K562 (cell line): ENCODE measurements at regions not wholly inside any gene's neighbourhood (a gene's known extent, or its start where the extent isn't known, plus 50 kb on each side); places are given as distances from the start of the nearest gene placed in this dataset.

Source experiments
- ATAC-seq: fragments of 200-7000 bp; cut with Tn5 transposase; 3 replicates; pipeline ENCODE4 v1.9.1; 2020; ENCODE audit warnings: moderate library complexity
- BruUV-seq: library from RNA; stranded (reverse); fragments of 400-500 nt; replicated peaks from 2 replicates; lab custom pipeline; 2021; lab: Mats Ljungman, UMichigan
- CTCF ChIA-PET: fragments of 300-600 bp; formaldehyde crosslinking; extraction: SDS; loops from one replicate; lab custom pipeline; 2021; ENCODE audit warnings: low intra/inter-chr PET ratio; lab: Yijun Ruan, JAX
- POLR2A ChIA-PET: fragments of 300-600, 350-650 bp; sonication (Branson Sonifier 250); formaldehyde crosslinking; extraction: SDS; loops from one replicate; lab custom pipeline; 2021; ENCODE audit warnings: antibody characterized with exemption, inconsistent platforms; lab: Yijun Ruan, JAX
- DNase-seq, 4 experiments: peaks; one replicate each; pipeline versions ENCODE4 v3.0.0 to v3.0.0-alpha.2; 2011 to 2018; ENCODE audit warnings: low spot score in 3 of 4, mixed read lengths in 3 of 4; ENCODE audit errors: extremely low read depth in 1 of 4
- FAIRE-seq: peaks from 2 replicates; lab custom pipeline; 2011; peaks lifted over from hg19 to GRCh38; lab: Jason Lieb, UNC
- H2AFZ ChIP-seq: 2 replicates; pipeline ENCODE4 v1.6.0; 2011; ENCODE audit warnings: low read depth, low read length, control low read depth, inconsistent platforms
- H3K27ac ChIP-seq: fragments of 200-600 bp; 3 replicates; pipeline ENCODE4 v1.8.0; 2011; ENCODE audit warnings: low read depth, mild to moderate bottlenecking, control low read depth, inconsistent platforms, low read length, moderate library complexity, mixed read lengths; ENCODE audit errors: extremely low read depth
- H3K27me3 ChIP-seq, 2 experiments: fragments of 300-600 bp in 1 of 2; 2 replicates in 1 of 2; 3 replicates in 1 of 2; pipeline versions ENCODE4 v1.6.0 to v1.8.0; 2011; ENCODE audit warnings: inconsistent platforms in 2 of 2, low read length in 2 of 2, mild to moderate bottlenecking in 1 of 2, mixed read lengths in 1 of 2, moderate library complexity in 1 of 2; ENCODE audit not compliant: control insufficient read depth in 2 of 2, insufficient read depth in 2 of 2
- H3K36me3 ChIP-seq: fragments of 300-600 bp; 3 replicates; pipeline ENCODE4 v1.8.0; 2011; ENCODE audit warnings: mild to moderate bottlenecking, low read length, inconsistent platforms; ENCODE audit not compliant: control insufficient read depth, insufficient read depth
- H3K4me1 ChIP-seq, 2 experiments: fragments of 200-600 bp in 1 of 2; replicated peaks in 1 of 2; 2 replicates in 1 of 2; 3 replicates in 1 of 2; pipeline versions ENCODE4 v1.5.1 to v1.8.0; 2011; ENCODE audit warnings: inconsistent platforms in 2 of 2, low read length in 2 of 2, mild to moderate bottlenecking in 1 of 2, mixed read lengths in 1 of 2, moderate library complexity in 1 of 2; ENCODE audit not compliant: control insufficient read depth in 2 of 2, insufficient read depth in 2 of 2
- H3K4me2 ChIP-seq: 2 replicates; pipeline ENCODE4 v1.6.1; 2011; ENCODE audit warnings: low read length, control low read depth, inconsistent platforms, mixed read lengths; ENCODE audit not compliant: insufficient read depth
- H3K4me3 ChIP-seq: fragments of 200-600 bp; sonication (generic), shearing (Covaris generic); 2 replicates; pipeline ENCODE4 v1.5.1; 2016; ENCODE audit warnings: control low read depth, inconsistent platforms
- H3K79me2 ChIP-seq: fragments of 200-600 bp; 3 replicates; pipeline ENCODE4 v1.8.0; 2011; ENCODE audit warnings: low read length, inconsistent platforms; ENCODE audit not compliant: control insufficient read depth, insufficient read depth
- H3K9ac ChIP-seq, 2 experiments: 2 replicates each; pipeline versions ENCODE4 v1.6.0 to v1.6.1; 2011; ENCODE audit warnings: low read depth in 2 of 2, low read length in 2 of 2, control low read depth in 1 of 2, inconsistent platforms in 1 of 2, mild to moderate bottlenecking in 1 of 2, mixed read lengths in 1 of 2; ENCODE audit not compliant: insufficient read depth in 1 of 2
- H3K9me1 ChIP-seq: one replicate; pipeline ENCODE4 v1.6.0; 2011; ENCODE audit warnings: inconsistent platforms, mild to moderate bottlenecking, low read length, moderate library complexity; ENCODE audit not compliant: control insufficient read depth, insufficient read depth
- H3K9me3 ChIP-seq: replicated peaks from 2 replicates; pipeline ENCODE4 v1.5.1; 2011; ENCODE audit warnings: low read depth, low read length, inconsistent platforms; ENCODE audit not compliant: control insufficient read depth, insufficient read depth
- H4K20me1 ChIP-seq: replicated peaks from 2 replicates; pipeline ENCODE4 v1.6.1; 2011; ENCODE audit warnings: low read length, inconsistent platforms, mixed read lengths; ENCODE audit not compliant: control insufficient read depth, insufficient read depth
- E4F1 ChIP-seq: fragments of 250-450 bp; sonication (Bioruptor Pico); IDR thresholded peaks from 2 replicates; pipeline ENCODE4 v1.5.0; 2021; ENCODE audit warnings: mild to moderate bottlenecking, borderline replicate concordance
- ETV5 ChIP-seq: sonication (generic); formaldehyde crosslinking; IDR thresholded peaks from 2 replicates; pipeline ENCODE4 v1.4.0; 2020; ENCODE audit warnings: low read depth, mild to moderate bottlenecking, missing genetic modification reagents
- HMG20B ChIP-seq: fragments of 250-450 bp; sonication (Bioruptor Pico); IDR thresholded peaks from 2 replicates; pipeline ENCODE4 v1.5.0; 2021; ENCODE audit warnings: mild to moderate bottlenecking
- KDM2B ChIP-seq: fragments of 250-450 bp; sonication (Bioruptor Pico); IDR thresholded peaks from 2 replicates; pipeline ENCODE4 v1.8.0; 2021; ENCODE audit warnings: mild to moderate bottlenecking, moderate library complexity
- KDM4B ChIP-seq, 2 experiments: fragments of 450-650 bp in 1 of 2; sonication (generic) in 1 of 2; IDR thresholded peaks; 2 replicates each; pipeline ENCODE4 v1.6.1; 2016 to 2017; ENCODE audit warnings: borderline replicate concordance in 2 of 2, antibody characterized with exemption in 1 of 2, low read depth in 1 of 2, mild to moderate bottlenecking in 1 of 2
- MCM2 ChIP-seq: fragments of 450-650 bp; IDR thresholded peaks from 2 replicates; pipeline ENCODE4 v1.6.1; 2017; ENCODE audit warnings: low read depth, mild to moderate bottlenecking
- REST ChIP-seq, 2 experiments: fragments of 450-650 bp; formaldehyde crosslinking in 1 of 2; IDR thresholded peaks; 2 replicates each; pipeline versions ENCODE4 v1.4.0 to v1.6.1; 2014 to 2020; ENCODE audit warnings: mild to moderate bottlenecking in 2 of 2, borderline replicate concordance in 1 of 2, low read depth in 1 of 2
- SNIP1 ChIP-seq: fragments of 450-650 bp; IDR thresholded peaks from 2 replicates; pipeline ENCODE4 v1.7.1; 2017; ENCODE audit warnings: low read depth, mild to moderate bottlenecking
- ZNF408 ChIP-seq: fragments of 250-450 bp; sonication (Bioruptor Pico); IDR thresholded peaks from 2 replicates; pipeline ENCODE4 v1.4.0; 2020; ENCODE audit warnings: low read depth, mild to moderate bottlenecking, moderate library complexity
- WGBS: fragments of 100-300 bp; shearing (Covaris generic); methylation state at CpG from one replicate; pipeline ENCODE4 v1.1.6; 2016; ENCODE audit warnings: low coverage, mixed read lengths; ENCODE audit not compliant: insufficient coverage; ENCODE audit errors: missing lambda C conversion rate; 5-methylcytosine and 5-hydroxymethylcytosine counted together
- in situ Hi-C: fragments of 300-500 bp; cut with MboI; formaldehyde crosslinking; loops from 4 replicates; pipeline ENCODE4 v1.15.0; 2018; ENCODE audit warnings: inconsistent platforms, mixed read lengths
- intact Hi-C: fragments of 100-400 bp; cut with micrococcal nuclease; formaldehyde crosslinking; loops from 2 replicates; pipeline ENCODE4 v1.14.2; 2022

- Histone ChIP-seq H3K27me3 (no peaks in the 10 kb centered on the region), H3K4me3 (no peak overlapping the region), H3K9ac (no peak overlapping the region), H3K4me2 (no peak overlapping the region), H3K9me3 (no peaks in the 10 kb centered on the region), H4K20me1 (no peaks in the 10 kb centered on the region), H3K79me2 (no peaks in the 10 kb centered on the region), H3K4me1 (no peaks in the 10 kb centered on the region), H3K9me1 (no peaks in the 10 kb centered on the region), H2AFZ (no peak overlapping the region), H3K36me3 (no peaks in the 10 kb centered on the region), H3K27ac (no peak overlapping the region)
- DNase-seq (no peak), ATAC-seq (no peak), FAIRE-seq (no peak)
- BruUV-seq = no TSS peak
- POLR2A ChIA-PET = no interaction called here
- TF ChIP-seq E4F1 (CRISPR knock-in tag) (no peak), KDM2B (CRISPR knock-in tag) (no peak), ETV5 (CRISPR knock-in tag) (no peak), KDM4B (IDR thresholded peaks at IDR 0.05; ENCODE audit: borderline replicate concordance in 2 of 2, low read depth in 1 of 2) (no peak), SNIP1 (no peak), HMG20B (no peak), MCM2 (no peak), REST (IDR thresholded peaks at IDR 0.05; ENCODE audit: borderline replicate concordance) (no peak), REST (CRISPR knock-in tag; IDR thresholded peaks at IDR 0.05; ENCODE audit: low read depth) (no peak), ZNF408 (CRISPR knock-in tag) (no peak)
- 7% methylated on average over 2 of the region's 2 CpGs for WGBS
- CTCF ChIA-PET = no interaction called here
- intact Hi-C loops = no loop called here
- in situ Hi-C loops = no loop called here
These were observed 50.4 kb upstream of the CYSLTR2 start for GRCh38 chr13:48603375-48603774.
